HUES6 (cell line): ENCODE measurements at regions not wholly inside any gene's neighbourhood (a gene's known extent, or its start where the extent isn't known, plus 50 kb on each side); places are given as distances from the start of the nearest gene placed in this dataset.
A peak's percentile ranks its signal among the peaks of the same experiment; 100 is the strongest.
"Not testable (repeated sequence)": the region's sequence is repeated elsewhere in the genome, so short reads cannot be mapped to it uniquely, and the experiment has no call there.

ENCODE experiments used
- H3K27ac ChIP-seq: 2 replicates; pipeline ENCODE4 v1.7.0; 2013; ENCODE audit warnings: low read depth, mild to moderate bottlenecking, low read length, inconsistent platforms
- H3K27me3 ChIP-seq: 2 replicates; pipeline ENCODE4 v1.6.1; 2013; ENCODE audit warnings: low read length; ENCODE audit not compliant: control insufficient read depth, insufficient read depth
- H3K36me3 ChIP-seq: 2 replicates; pipeline ENCODE4 v1.6.1; 2013; ENCODE audit warnings: low read length; ENCODE audit not compliant: control insufficient read depth, insufficient read depth
- H3K4me1 ChIP-seq: 2 replicates; pipeline ENCODE4 v1.6.1; 2013; ENCODE audit warnings: low read length; ENCODE audit not compliant: control insufficient read depth, insufficient read depth
- H3K4me3 ChIP-seq: 2 replicates; pipeline ENCODE4 v1.5.1; 2013; ENCODE audit warnings: low read depth, low read length
- H3K9ac ChIP-seq: one replicate; pipeline ENCODE4 v1.6.1; 2013; ENCODE audit warnings: mild to moderate bottlenecking, low read length
- H3K9me3 ChIP-seq: 2 replicates; pipeline ENCODE4 v1.6.1; 2013; ENCODE audit warnings: low read depth, low read length; ENCODE audit not compliant: control insufficient read depth, insufficient read depth

DNA sequence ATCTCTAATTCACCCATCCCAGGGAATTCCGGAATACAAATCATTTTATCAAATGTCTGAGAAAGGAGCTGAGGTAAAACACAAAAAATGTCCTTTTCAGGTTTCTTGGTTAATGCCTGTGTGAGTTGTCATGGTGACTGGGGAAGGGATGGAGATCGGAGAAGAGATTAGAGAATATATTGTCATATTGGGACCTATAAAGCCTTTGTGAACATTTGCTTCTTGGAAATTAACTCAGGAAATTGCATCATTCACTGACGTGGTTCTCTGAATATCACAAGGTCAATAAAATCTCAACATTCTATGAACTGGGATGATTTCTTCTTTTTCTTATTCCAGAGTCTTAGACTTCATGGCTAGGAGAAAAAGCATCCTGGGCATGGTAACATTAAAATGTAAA lies 174.8 kb upstream of the GLRA2 start:
- H3K27ac ChIP-seq, result no peak overlapping the region
- no peaks in the 10 kb centered on the region for H3K36me3 ChIP-seq
- H3K27me3 ChIP-seq, result no peaks in the 10 kb centered on the region; the same call in 1 of the 2 replicates
- peaks cover 4% of the 10 kb centered on the region; the same call in 1 of the 2 replicates for H3K9me3 ChIP-seq
- H3K9ac ChIP-seq, result no peak overlapping the region
- peaks cover 23% of the 10 kb centered on the region for H3K4me1 ChIP-seq
- H3K4me3 ChIP-seq, result no peak overlapping the region

DNA sequence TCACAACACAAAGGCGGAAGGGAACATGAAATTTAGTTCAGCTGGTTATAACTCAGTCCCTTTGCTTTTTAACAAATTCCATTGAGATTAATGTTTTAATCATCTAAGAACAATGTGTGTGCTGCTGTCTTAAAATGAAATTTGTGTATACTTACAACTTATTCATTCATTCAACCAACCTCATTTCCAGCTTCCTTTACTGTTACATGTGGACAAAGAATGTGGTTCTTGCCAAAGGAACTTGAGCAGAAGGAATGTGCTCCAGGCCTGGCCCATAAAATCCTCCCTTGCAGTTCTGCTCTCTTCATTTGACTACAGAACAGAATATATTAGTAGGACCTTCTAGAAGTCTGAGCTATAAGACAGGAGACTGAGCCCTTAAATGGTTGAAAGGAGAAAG lies 176.8 kb upstream of the GLRA2 start:
- H3K9me3 ChIP-seq, result peaks cover 4% of the 10 kb centered on the region; the same call in 1 of the 2 replicates
- H3K4me3 ChIP-seq, result no peak overlapping the region
- no peaks in the 10 kb centered on the region; the same call in 1 of the 2 replicates for H3K27me3 ChIP-seq
- peaks cover 19% of the 10 kb centered on the region for H3K4me1 ChIP-seq
- peak overlapping the region; percentile 16; the same call in 1 of the 2 replicates for H3K27ac ChIP-seq
- no peaks in the 10 kb centered on the region for H3K36me3 ChIP-seq
- no peak overlapping the region for H3K9ac ChIP-seq

DNA sequence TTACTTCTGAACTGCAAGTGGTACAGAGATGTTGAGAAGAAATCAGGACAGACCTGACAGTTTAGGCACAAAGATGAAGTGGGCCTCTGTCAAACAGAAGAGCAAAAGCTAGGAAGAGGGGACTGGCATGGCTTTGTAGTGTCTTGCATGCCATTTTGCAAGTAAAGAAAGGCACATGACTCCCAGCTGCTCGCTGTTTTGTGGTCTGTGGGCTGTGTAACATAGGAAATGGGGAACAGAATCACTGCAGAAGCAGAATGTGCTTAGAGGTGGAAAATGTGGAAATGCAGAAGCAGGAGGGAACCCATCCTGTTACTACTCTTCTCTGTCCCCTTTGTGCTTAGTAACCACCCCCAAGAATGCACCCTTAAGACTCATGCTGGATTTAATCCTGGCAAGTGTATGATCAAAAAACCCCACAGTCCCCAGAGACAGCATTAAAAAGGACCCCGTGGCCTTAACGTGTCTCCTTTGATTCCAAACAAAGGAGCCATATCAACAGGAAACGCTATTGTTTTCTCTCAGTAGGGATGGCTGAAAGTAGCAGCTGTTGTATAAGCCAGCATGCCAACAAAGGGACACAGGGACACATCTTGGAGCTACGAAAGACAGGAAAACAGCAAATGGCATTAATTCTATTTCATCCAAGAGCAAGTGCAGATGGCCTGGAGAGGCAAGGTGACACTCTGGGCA lies 177.6 kb upstream of the GLRA2 start:
- Histone ChIP-seq H3K27me3 (no peaks in the 10 kb centered on the region; the same call in 1 of the 2 replicates), H3K27ac (peak overlapping the region; percentile 22; the same call in 1 of the 2 replicates), H3K4me1 (peaks cover 19% of the 10 kb centered on the region), H3K36me3 (no peaks in the 10 kb centered on the region), H3K4me3 (no peak overlapping the region), H3K9me3 (peaks cover 4% of the 10 kb centered on the region; the same call in 1 of the 2 replicates), H3K9ac (peak overlapping the region; percentile 6)

DNA sequence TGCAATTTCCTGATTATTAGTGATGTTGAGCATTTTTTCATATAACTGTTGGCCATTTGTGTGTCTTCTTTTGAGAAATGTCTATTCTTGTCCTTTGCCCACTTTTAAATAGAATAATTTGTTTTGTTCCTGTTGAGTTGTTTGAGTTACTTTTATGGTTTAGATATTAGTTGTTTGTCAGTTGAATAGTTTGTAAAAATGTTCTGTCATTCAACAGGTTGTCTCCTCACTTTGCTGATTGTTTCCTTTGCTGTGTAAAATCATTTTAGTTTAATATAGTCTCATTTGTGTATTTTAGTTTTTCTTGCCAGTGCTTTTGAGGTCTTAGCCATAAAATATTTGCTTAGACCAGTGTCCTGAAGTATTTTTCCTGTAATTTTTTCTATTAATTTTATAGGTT lies 181.8 kb upstream of the GLRA2 start:
- H3K4me1 ChIP-seq, result peaks cover 14% of the 10 kb centered on the region
- H3K27ac ChIP-seq, result no peak overlapping the region
- peaks cover 4% of the 10 kb centered on the region; the same call in 1 of the 2 replicates for H3K9me3 ChIP-seq
- H3K27me3 ChIP-seq, result no peaks in the 10 kb centered on the region
- H3K4me3 ChIP-seq, result no peak overlapping the region
- no peak overlapping the region for H3K9ac ChIP-seq
- no peaks in the 10 kb centered on the region for H3K36me3 ChIP-seq

DNA sequence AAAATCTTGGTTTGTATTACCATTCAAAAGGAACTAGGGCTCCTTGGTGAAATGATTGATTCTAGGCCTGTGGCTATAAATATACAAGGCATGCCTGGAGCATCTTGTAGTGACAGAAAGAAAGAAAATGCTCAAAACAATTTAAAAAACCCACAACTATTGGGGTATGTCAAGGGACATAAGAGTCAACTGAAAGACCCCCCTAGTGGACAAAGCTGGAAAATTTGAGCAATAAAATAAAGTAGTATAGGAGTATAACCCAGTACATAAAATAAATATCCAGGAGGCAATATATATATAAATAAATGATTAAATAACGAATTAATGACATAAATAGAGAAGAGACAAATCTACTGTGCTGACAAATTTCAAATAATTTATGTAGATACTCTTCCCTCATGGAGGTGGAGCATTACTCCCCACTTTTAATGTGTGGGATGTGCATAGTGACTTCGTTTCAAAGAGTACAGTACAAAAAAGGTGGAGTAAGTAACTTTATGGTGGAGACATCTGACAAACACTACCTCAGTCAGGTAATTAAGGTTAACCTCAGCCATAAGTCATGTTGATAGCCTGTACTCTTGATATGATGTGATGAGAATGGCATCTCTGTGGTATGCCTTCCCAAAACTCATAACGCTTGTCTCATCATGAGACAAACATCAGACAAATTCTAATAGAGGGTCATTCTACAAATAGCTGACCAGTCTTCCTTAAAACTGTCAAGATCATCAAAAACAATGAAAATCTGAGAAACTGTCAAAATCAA lies 185.0 kb upstream of the GLRA2 start:
- no peak overlapping the region for H3K27ac ChIP-seq
- no peaks in the 10 kb centered on the region; the same call in 1 of the 2 replicates for H3K9me3 ChIP-seq
- no peak overlapping the region for H3K4me3 ChIP-seq
- H3K9ac ChIP-seq, result no peak overlapping the region
- no peaks in the 10 kb centered on the region for H3K36me3 ChIP-seq
- H3K4me1 ChIP-seq, result no peaks in the 10 kb centered on the region
- no peaks in the 10 kb centered on the region for H3K27me3 ChIP-seq

DNA sequence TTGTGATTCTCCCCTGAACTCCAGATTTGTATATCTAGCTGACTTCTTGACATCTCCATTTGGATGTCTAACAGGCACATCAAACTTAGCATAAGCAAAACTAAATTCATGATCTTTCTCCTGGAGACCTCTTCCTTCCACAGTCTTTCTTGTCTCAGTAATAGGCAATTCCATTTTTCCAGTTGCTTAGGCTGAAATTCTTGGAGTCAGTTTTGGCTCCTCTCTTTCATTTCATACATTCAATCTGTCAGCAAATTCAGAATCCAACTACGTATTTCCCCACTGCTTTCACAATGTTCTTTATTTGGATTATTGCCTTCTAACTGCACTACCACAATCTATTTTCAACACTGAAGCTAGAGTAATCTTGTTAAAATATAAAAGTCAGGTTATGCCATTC lies 219.9 kb upstream of the GLRA2 start:
- Histone ChIP-seq H3K4me3 (no peak overlapping the region), H3K9ac (no peak overlapping the region), H3K9me3 (no peaks in the 10 kb centered on the region), H3K27ac (no peak overlapping the region), H3K4me1 (no peaks in the 10 kb centered on the region), H3K36me3 (no peaks in the 10 kb centered on the region), H3K27me3 (no peaks in the 10 kb centered on the region; the same call in 1 of the 2 replicates)

DNA sequence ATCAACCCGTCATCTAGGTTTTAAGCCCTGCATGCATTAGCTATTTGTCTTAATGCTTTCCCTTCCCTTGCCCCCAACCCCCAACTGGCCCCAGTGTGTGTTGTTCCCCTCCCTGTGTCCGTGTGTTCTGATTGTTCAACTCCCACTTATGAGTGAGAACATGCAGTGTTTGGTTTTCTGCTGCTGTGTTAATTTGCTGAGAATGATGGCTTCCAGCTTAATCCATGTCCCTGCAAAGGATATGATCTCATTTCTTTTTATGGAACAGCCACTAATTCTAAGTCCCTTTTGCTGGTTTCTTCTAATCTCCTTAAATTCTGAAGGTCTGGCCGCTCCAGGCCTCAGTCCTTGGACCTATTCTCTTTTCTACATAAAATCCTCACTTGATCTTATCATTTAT lies 220.4 kb upstream of the GLRA2 start:
- not testable (repeated sequence) for H3K27ac ChIP-seq, H3K9ac ChIP-seq, H3K4me3 ChIP-seq, H3K36me3 ChIP-seq, H3K9me3 ChIP-seq, H3K27me3 ChIP-seq, H3K4me1 ChIP-seq

DNA sequence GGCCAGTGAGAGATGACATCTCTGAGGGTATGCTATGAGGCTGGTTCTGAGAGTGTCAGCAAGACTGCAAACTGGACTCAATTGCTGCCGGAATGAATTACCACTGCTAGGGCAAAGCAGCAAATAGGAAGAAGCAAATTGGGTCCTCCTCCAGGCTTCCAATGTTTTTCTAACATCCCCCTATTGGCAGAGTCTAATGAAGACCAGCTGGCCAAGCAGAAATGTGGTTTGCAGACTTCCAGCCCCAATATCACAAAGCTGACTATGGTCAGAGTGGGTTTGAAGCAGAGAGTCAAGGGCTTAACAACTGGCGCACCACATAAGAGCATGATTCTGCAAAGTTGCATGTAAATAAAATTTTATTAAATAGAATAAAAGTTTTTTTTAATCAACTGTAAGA lies 225.4 kb upstream of the GLRA2 start:
- Histone ChIP-seq H3K9me3 (no peaks in the 10 kb centered on the region), H3K9ac (no peak overlapping the region), H3K36me3 (no peaks in the 10 kb centered on the region), H3K4me1 (no peaks in the 10 kb centered on the region), H3K4me3 (no peak overlapping the region), H3K27ac (no peak overlapping the region), H3K27me3 (no peaks in the 10 kb centered on the region)

DNA sequence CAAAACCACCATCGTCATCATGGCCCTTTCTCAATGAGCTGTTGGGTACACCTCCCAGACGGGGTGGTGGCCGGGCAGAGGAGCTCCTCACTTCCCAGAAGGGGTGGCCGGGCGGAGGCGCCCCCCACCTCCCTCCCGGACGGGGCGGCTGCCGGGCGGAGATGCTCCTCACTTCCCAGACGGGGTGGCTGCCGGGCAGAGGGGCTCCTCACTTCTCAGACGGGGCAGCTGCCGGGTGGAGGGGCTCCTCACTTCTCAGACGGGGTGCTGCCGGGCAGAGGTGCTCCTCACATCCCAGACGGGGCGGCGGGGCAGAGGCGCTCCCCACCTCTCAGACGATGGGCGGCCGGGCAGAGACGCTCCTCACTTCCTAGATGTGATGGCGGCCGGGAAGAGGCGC lies 226.8 kb upstream of the GLRA2 start:
- H3K4me1 ChIP-seq, H3K9me3 ChIP-seq, H3K4me3 ChIP-seq, H3K27me3 ChIP-seq, H3K36me3 ChIP-seq, H3K27ac ChIP-seq, H3K9ac ChIP-seq: not testable (repeated sequence)

DNA sequence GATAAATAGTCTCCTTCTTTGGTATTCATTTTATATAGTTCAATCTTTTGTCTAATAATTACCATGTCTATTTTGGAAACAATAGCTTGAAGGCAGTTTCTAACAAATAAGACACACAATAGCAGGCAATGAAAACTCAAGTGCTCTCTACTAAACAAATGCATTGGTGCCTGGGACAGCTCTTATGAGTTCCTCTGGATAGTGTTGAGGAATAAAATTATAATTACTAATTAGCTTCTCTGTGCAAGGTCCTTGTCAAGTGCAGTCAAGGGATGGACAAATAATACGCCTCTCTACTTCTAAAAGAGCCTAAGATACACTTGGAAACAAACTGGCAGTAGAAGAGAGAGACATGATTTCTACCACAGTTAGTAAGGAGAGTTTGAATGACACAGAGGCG lies 229.0 kb upstream of the GLRA2 start:
- H3K27ac ChIP-seq, result no peak overlapping the region
- no peaks in the 10 kb centered on the region; the same call in 1 of the 2 replicates for H3K27me3 ChIP-seq
- H3K4me3 ChIP-seq, result no peak overlapping the region

DNA sequence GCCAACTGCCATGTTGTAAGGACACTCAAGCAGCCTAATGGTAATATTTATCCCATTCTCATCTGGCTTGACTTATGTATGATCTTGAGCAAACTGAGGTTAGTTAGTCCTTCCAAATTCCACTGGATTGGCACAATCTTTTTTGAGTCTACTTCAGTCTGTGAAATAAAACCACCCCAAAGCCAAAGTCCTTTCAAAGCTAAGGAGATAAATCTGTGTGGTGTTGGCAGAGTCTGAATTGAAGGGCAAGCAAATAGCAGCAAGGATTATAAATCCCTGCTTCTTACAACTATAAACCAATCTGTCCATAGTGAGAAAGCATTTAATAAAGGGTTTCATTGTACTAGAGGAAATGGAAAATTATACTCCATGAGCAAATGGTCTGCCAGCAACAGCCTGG lies 233.9 kb upstream of the GLRA2 start:
- Histone ChIP-seq H3K36me3 (no peaks in the 10 kb centered on the region), H3K27ac (no peak overlapping the region), H3K9ac (no peak overlapping the region), H3K27me3 (peaks cover 3% of the 10 kb centered on the region; the same call in 1 of the 2 replicates), H3K9me3 (no peaks in the 10 kb centered on the region), H3K4me3 (no peak overlapping the region), H3K4me1 (no peaks in the 10 kb centered on the region)

More for the DNA sequence above, 229.0 kb upstream of the GLRA2 start:
- Histone ChIP-seq H3K9me3 (no peaks in the 10 kb centered on the region), H3K36me3 (no peaks in the 10 kb centered on the region), H3K9ac (no peak overlapping the region), H3K4me1 (no peaks in the 10 kb centered on the region)
